Stomach smooth muscle (tissue), 2 donors: ENCODE measurements at regions not wholly inside any gene's neighbourhood (a gene's known extent, or its start where the extent isn't known, plus 50 kb on each side); places are given as distances from the start of the nearest gene placed in this dataset.

Experiments used
- H3K27ac ChIP-seq: one replicate; pipeline ENCODE4 v1.7.0; 2013; ENCODE audit warnings: mild to moderate bottlenecking, low read length, inconsistent platforms
- H3K27me3 ChIP-seq, 2 donors: one replicate each; pipeline ENCODE4 v1.7.0; 2013; ENCODE audit warnings: low read length in 2 of 2; ENCODE audit not compliant: insufficient read depth in 2 of 2, control insufficient read depth in 1 of 2
- H3K36me3 ChIP-seq, 2 donors: one replicate each; pipeline ENCODE4 v1.7.0; 2013; ENCODE audit warnings: low read length in 2 of 2; ENCODE audit not compliant: control insufficient read depth in 2 of 2, insufficient read depth in 2 of 2
- H3K4me1 ChIP-seq: one replicate; pipeline ENCODE4 v1.7.0; 2013; ENCODE audit warnings: low read length; ENCODE audit not compliant: control insufficient read depth, insufficient read depth
- H3K4me3 ChIP-seq, 2 donors: one replicate each; pipeline ENCODE4 v1.7.0; 2013; ENCODE audit warnings: low read length in 2 of 2
- H3K9ac ChIP-seq, 2 donors: one replicate each; pipeline ENCODE4 v1.7.0; 2013; ENCODE audit warnings: low read length in 2 of 2, mild to moderate bottlenecking in 1 of 2
- H3K9me3 ChIP-seq, 2 donors: one replicate each; pipeline ENCODE4 v1.7.0; 2013; ENCODE audit warnings: low read length in 2 of 2; ENCODE audit not compliant: control insufficient read depth in 2 of 2
- donor health status: healthy.
- donor health status: Pancreatic carcinoma.

DNA sequence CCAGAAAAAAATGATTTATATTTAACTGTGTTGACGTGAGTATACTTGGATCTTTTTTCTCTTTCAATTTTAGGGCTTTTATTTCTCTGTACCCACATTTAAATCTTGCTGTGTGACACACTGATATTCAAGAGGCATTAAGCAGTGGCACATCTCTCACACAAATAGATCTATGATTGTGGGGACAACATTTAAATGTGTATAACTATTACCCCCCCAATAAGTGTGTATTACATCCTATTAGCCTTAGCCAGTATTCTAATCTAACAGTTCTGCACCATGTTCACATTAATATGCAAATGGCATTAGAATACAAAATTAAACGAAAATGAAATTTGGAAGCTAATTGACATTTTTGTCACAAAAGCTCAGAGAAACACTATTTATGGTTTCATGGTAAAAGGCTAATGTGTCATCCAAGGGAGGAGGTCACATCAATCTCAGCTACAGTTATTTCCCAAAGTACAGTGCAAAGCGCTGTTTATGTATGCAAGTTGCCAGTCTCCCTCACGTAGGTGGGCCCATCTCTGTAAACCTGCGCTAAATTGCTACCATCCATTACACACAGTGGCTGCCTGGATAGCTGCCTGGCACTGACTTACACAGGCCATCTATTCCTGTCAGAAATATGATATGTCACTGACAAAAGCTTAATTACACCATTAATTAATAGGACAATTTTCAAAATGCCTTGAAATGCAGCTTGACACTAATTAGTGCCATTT lies 984.7 kb upstream of the PCDH9 start:
- Histone ChIP-seq H3K4me1 (no peaks in the 10 kb centered on the region), H3K36me3 (no peaks in the 10 kb centered on the region), H3K9me3 (no peaks in the 10 kb centered on the region), H3K9ac (no peak overlapping the region), H3K27me3 (no peaks in the 10 kb centered on the region), H3K4me3 (no peak overlapping the region), H3K27ac (no peak overlapping the region)

GRCh38 chr13:68199271-68199670 lies 969.1 kb upstream of the PCDH9 start:
- Histone ChIP-seq H3K9ac (no peak overlapping the region), H3K4me1 (no peaks in the 10 kb centered on the region), H3K9me3 (no peaks in the 10 kb centered on the region), H3K36me3 (no peaks in the 10 kb centered on the region), H3K4me3 (no peak overlapping the region), H3K27me3 (no peaks in the 10 kb centered on the region), H3K27ac (no peak overlapping the region)

DNA sequence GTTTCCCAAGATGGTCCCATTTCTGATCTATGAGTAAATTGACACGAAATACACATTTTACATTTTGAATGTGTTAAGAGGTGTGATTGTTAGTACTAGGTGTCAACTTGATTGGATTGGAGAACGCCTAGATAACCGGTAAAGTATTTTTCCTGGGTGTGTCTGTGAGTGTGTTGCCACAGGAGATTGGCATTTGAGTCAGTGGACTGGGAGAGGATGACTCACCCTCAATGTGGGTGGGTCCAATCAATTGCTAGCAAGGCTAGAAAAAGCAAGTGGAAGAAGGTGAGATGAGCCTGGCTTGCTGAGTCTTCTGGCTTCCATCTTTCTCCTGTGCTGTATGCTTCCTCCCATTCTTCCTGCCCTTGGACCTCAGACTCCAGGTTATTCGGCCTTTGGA lies 960.7 kb upstream of the PCDH9 start:
- Histone ChIP-seq H3K27ac (no peak overlapping the region), H3K9ac (no peak overlapping the region), H3K9me3 (no peaks in the 10 kb centered on the region), H3K36me3 (no peaks in the 10 kb centered on the region), H3K4me1 (no peaks in the 10 kb centered on the region), H3K4me3 (no peak overlapping the region), H3K27me3 (no peaks in the 10 kb centered on the region)

DNA sequence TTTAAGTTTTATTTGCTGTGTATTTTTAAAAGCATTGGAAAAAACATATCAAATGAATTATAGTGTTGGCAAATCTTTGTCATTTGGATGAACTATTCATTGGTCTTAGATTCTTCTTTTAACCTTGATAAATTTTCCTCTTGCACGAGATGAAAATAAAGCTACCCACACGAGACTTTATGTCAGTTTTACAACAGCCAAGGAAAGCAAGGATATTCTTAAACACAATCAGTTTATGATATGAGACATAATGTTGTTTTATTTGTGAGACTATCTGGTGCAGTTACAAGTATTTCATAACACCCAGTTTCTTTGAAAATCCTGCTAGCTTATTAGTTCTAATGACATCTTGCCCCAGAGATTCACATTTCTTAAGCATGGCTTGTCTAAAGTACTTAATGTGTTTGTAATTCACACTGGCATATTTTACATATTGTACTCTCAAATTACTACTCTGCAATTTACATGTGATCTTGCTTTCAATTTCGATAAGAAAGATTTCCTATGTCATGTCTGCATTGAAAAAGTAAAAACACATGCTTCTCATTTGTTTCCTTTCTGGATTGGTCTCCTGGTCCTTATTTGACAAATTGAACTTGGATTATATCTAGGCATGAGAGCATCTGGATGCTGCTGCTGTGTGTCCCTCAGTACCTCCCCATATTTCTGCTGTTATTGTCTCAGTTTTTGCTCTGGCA lies 955.5 kb upstream of the PCDH9 start:
- H3K9me3 ChIP-seq: no peaks in the 10 kb centered on the region

GRCh38 chr13:68176475-68176874 lies 946.3 kb upstream of the PCDH9 start:
- H3K9me3 ChIP-seq: no peaks in the 10 kb centered on the region

More for the DNA sequence above, 955.5 kb upstream of the PCDH9 start:
- no peaks in the 10 kb centered on the region for H3K36me3 ChIP-seq
- H3K9ac ChIP-seq: no peak overlapping the region
- no peaks in the 10 kb centered on the region for H3K27me3 ChIP-seq
- no peak overlapping the region for H3K4me3 ChIP-seq
- no peaks in the 10 kb centered on the region for H3K4me1 ChIP-seq
- H3K27ac ChIP-seq: no peak overlapping the region

DNA sequence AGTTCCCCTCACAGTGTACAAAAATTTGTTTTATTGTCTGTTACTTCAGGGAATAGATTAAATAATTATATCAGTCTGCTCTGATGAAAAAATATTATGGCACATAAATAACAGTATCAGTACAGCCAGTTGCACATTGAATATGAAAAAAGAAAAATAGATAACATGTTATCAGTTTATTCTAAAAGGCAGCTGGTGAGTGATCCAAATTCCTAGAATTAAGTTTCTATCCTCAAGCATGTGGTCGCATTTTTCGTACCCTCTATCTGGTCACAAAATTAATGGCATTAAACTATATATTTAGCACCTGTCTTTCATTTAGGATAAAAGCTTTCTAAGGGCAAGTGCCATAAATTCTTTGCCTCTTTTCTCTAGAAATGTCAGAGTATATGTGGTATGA lies 944.8 kb upstream of the PCDH9 start:
- H3K4me3 ChIP-seq: no peak overlapping the region
- H3K4me1 ChIP-seq: no peaks in the 10 kb centered on the region
- no peaks in the 10 kb centered on the region for H3K9me3 ChIP-seq
- no peaks in the 10 kb centered on the region for H3K36me3 ChIP-seq
- no peaks in the 10 kb centered on the region for H3K27me3 ChIP-seq
- no peak overlapping the region for H3K27ac ChIP-seq
- no peak overlapping the region for H3K9ac ChIP-seq

More at GRCh38 chr13:68176475-68176874, 946.3 kb upstream of the PCDH9 start:
- Histone ChIP-seq H3K36me3 (no peaks in the 10 kb centered on the region), H3K27ac (no peak overlapping the region), H3K27me3 (no peaks in the 10 kb centered on the region), H3K4me3 (no peak overlapping the region), H3K4me1 (no peaks in the 10 kb centered on the region), H3K9ac (no peak overlapping the region)

GRCh38 chr13:68173111-68173510 lies 943.0 kb upstream of the PCDH9 start:
- Histone ChIP-seq H3K9ac (no peak overlapping the region), H3K9me3 (no peaks in the 10 kb centered on the region), H3K27me3 (no peaks in the 10 kb centered on the region)

GRCh38 chr13:68170961-68171360 lies 940.8 kb upstream of the PCDH9 start:
- no peaks in the 10 kb centered on the region for H3K36me3 ChIP-seq
- no peaks in the 10 kb centered on the region for H3K9me3 ChIP-seq
- H3K4me3 ChIP-seq: no peak overlapping the region
- no peaks in the 10 kb centered on the region for H3K4me1 ChIP-seq
- H3K27me3 ChIP-seq: no peaks in the 10 kb centered on the region
- H3K27ac ChIP-seq: no peak overlapping the region
- no peak overlapping the region for H3K9ac ChIP-seq

More at GRCh38 chr13:68173111-68173510, 943.0 kb upstream of the PCDH9 start:
- Histone ChIP-seq H3K27ac (no peak overlapping the region), H3K36me3 (no peaks in the 10 kb centered on the region), H3K4me3 (no peak overlapping the region), H3K4me1 (no peaks in the 10 kb centered on the region)

DNA sequence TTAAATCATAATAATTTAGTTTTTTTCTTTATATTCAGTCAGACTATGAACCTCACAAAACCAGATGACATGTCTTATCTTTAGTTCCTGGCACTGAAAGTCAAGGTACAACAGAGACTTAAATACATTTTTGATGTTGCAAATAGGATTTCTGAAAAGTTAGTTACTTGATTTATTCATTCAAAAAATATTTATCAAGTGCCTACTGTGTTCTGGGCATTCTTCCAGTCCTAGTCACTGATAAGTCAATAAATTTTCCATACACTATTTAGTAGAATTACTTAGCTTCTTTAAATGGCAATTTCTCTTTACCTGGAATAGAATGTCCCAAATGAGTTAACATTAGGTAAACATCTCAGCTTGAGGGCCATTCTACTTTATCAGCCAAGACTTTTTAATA lies 938.3 kb upstream of the PCDH9 start:
- H3K9ac ChIP-seq: no peak overlapping the region
- H3K4me1 ChIP-seq: no peaks in the 10 kb centered on the region
- no peak overlapping the region for H3K27ac ChIP-seq
- no peaks in the 10 kb centered on the region for H3K27me3 ChIP-seq
- no peaks in the 10 kb centered on the region for H3K36me3 ChIP-seq
- H3K4me3 ChIP-seq: no peak overlapping the region
- H3K9me3 ChIP-seq: no peaks in the 10 kb centered on the region

DNA sequence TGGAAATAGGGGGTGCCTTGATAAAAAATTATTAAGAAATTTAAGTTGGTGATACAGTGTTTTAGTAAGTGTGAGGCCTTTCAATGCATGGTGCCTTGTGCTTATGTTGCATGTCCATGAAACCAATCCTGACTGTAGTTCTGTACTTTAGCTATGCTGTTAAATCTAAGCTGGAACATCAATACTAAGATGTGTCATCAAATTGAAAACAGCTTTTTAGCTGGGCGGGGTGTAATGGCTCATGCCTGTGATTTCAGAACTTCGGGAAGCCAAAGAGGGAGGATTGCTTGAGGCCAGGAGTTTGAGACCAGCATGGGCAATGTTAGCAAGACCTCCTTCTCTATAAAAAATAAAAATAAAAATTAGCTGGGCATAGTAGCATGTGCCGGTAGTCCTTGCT lies 930.3 kb upstream of the PCDH9 start:
- Histone ChIP-seq H3K9me3 (no peaks in the 10 kb centered on the region), H3K9ac (no peak overlapping the region), H3K27ac (no peak overlapping the region), H3K4me3 (no peak overlapping the region), H3K27me3 (no peaks in the 10 kb centered on the region), H3K36me3 (no peaks in the 10 kb centered on the region), H3K4me1 (no peaks in the 10 kb centered on the region)

DNA sequence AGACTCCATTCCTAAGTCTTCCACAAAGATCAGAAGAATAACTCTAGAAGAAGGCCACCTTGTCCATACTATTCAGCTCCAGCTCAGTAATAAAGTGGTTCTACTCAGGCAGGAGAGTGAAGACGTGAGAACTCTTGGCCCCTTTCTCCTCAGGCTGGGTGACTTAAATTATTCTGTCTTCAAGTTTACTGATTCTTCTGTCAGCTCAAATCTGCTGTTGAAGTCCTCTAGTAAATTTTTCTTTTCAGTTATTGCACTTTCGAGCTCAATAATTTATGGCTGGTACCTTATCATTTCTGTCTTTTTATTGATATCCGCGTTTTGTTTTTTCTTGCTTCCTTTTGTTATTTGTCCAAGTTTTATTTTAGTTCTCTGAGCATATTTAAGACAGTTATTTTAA lies 922.3 kb upstream of the PCDH9 start:
- no peaks in the 10 kb centered on the region for H3K9me3 ChIP-seq
- no peak overlapping the region for H3K27ac ChIP-seq
- H3K4me1 ChIP-seq: no peaks in the 10 kb centered on the region
- H3K36me3 ChIP-seq: no peaks in the 10 kb centered on the region
- H3K4me3 ChIP-seq: no peak overlapping the region
- no peaks in the 10 kb centered on the region for H3K27me3 ChIP-seq
- no peak overlapping the region for H3K9ac ChIP-seq
